ENCODE measurements at regions not wholly inside any gene's neighbourhood (a gene's known extent, or its start where the extent isn't known, plus 50 kb on each side); places are given as distances from the start of the nearest gene placed in this dataset.

DNA sequence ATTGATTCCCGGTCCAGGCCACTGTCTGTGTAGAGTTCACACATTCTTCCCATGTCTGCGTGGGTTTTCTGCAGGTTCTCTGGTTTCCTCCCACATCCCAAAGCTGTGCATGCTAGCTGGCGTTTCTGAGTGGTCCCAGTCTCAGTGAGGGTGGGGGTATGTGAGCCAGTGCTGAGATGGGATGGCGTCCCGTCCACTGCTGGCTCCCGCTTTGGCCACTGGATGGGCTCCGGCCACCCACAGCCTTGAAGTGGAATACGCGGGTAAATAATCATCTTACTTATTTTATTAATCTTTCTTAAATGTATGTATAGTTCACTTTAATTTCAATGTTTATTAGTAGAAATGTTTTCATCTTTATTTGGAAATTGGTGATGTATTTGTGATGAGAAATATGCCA lies 343.5 kb upstream of the MANEA start:
- TF ChIP-seq, protein P1, sequence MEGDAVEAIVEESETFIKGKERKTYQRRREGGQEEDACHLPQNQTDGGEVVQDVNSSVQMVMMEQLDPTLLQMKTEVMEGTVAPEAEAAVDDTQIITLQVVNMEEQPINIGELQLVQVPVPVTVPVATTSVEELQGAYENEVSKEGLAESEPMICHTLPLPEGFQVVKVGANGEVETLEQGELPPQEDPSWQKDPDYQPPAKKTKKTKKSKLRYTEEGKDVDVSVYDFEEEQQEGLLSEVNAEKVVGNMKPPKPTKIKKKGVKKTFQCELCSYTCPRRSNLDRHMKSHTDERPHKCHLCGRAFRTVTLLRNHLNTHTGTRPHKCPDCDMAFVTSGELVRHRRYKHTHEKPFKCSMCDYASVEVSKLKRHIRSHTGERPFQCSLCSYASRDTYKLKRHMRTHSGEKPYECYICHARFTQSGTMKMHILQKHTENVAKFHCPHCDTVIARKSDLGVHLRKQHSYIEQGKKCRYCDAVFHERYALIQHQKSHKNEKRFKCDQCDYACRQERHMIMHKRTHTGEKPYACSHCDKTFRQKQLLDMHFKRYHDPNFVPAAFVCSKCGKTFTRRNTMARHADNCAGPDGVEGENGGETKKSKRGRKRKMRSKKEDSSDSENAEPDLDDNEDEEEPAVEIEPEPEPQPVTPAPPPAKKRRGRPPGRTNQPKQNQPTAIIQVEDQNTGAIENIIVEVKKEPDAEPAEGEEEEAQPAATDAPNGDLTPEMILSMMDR (IDR thresholded peaks at IDR 0.05) = no peak
- no peak for ATAC-seq (ENCODE audit: low FRiP score)
- no peak for DNase-seq (ENCODE audit: low spot score)

DNA sequence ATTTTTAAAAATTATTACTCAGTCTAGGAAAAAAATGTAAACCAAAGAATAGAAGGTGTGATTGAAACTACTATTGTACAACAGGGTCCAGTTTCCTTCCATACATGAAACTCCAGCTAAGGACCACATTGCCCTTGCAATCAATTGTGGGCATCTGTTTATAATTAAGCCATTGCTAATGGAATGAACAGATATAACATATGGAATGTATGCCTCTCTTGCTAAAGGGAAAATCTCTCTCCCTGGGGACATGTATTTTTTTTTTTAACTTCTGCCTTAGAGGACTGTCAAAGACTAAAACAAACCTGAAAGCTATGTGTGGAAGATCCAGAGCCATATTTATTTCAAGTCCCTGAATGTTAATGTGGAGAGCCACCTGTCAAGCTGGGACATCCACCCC lies 336.8 kb upstream of the MANEA start:
- ATAC-seq (ENCODE audit: low FRiP score) (no peak), DNase-seq (ENCODE audit: low spot score) (no peak)
- TF ChIP-seq, protein P1 (IDR thresholded peaks at IDR 0.05) = no peak

DNA sequence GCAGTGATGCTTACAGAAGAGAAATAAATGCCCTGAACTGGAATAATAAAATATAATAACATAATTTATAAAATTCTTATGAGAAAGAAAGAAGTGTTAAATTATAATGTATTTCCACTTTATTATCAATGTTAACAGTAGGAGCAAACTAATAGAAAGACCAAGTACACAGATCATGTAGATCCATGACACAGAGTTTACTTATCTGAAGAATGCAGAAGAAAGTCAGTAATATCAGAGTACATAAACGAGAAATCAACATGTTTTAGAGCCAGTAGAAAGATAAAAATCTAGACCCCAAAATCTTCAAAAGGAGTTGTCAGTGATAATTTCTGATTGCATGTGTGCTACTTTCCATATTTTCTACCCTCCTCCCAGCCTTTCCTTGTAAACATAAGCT lies 334.8 kb upstream of the MANEA start:
- DNase-seq (ENCODE audit: low spot score) (no peak), ATAC-seq (ENCODE audit: low FRiP score) (no peak)
- TF ChIP-seq, protein P1 (IDR thresholded peaks at IDR 0.05) = no peak

DNA sequence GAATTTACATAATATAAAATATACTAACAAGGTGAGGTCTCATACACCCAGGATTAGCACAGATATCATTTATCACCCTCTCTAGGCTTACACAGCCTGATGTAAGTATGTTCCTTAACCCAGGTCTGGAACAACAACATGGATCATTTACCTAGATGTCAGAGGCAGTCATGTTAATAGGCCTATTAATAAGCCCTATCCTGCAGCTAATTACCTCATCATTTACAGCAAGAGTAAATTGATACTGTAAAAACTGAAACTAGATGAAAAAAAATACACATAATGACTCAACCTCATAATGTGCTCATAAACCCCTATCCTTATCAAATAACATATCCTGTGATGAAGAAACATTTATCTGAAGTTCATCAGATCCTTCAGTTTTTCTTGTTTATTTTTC lies 334.3 kb upstream of the MANEA start:
- ATAC-seq (ENCODE audit: low FRiP score) (no peak), DNase-seq (ENCODE audit: low spot score) (no peak)
- TF ChIP-seq, protein P1 (IDR thresholded peaks at IDR 0.05) = no peak

DNA sequence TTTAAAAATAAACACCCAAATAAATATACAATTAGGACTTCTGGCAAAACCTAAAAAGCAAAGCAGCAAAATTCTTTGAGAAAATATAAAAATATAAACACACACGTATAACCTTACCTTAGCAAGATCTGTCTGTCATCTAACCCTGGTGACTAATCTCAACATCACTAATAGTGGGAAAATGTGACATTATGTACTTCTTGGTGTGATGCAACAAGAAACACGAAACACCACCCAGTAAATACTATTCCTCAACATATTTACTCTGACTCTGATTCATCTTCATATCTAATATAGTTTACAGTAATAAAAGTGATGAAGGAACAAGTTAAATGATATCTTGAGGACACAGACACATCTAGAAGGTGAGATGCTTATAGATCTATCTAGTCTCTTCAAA lies 332.6 kb upstream of the MANEA start:
- DNase-seq (ENCODE audit: low spot score) (no peak), ATAC-seq (ENCODE audit: low FRiP score) (no peak)
- TF ChIP-seq, protein P1 (IDR thresholded peaks at IDR 0.05) = no peak

DNA sequence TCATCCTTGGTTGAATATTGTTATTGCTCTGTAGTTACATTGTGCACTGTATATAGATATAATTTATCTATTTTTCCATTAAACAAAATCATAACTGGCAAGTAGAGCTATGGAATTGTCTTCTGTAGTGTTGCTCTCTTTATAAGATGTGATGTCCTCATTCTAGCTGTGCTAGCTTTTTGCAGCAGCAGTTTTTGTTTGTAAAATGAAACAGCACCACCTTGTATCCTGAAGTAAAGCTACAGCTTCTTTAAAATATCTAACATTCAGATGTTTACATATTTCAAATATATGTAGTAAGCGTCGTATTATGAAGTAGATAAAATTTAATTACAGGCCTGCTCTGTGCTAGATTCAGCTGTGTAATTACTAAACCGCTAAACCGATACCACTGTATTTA lies 328.8 kb upstream of the MANEA start:
- DNase-seq (ENCODE audit: low spot score) (no peak), ATAC-seq (ENCODE audit: low FRiP score) (no peak)
- TF ChIP-seq, protein P1 (IDR thresholded peaks at IDR 0.05) = no peak

DNA sequence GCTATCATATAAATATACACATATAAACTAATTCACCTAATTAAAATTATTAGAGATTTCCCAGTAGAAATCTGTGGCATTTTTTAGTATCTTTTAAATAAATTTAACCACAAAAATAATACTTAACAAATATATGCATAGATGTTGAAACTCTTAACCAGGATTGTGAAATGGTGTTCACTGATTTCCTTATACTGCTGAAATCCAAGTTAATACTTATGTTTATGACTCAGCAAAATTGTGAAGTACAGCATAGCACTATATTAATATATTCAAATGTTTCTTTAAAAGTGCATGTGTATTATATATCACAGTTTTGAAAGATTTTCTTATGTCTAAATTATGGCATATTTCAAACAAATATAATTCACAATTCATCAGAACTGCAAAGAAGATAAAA lies 328.2 kb upstream of the MANEA start:
- TF ChIP-seq, protein P1 (IDR thresholded peaks at IDR 0.05) = no peak
- DNase-seq (ENCODE audit: low spot score) (no peak), ATAC-seq (ENCODE audit: low FRiP score) (no peak)

Measured in omental fat pad (tissue), 3 donors.